HAP-1 (cell line): ENCODE measurements at regions not wholly inside any gene's neighbourhood (a gene's known extent, or its start where the extent isn't known, plus 50 kb on each side); places are given as distances from the start of the nearest gene placed in this dataset.
A peak's percentile ranks its signal among the peaks of the same experiment; 100 is the strongest.

ENCODE experiments used
- DNase-seq, 2 experiments: peaks; one replicate each; pipeline ENCODE4 v3.0.0-alpha.2; 2016 to 2020; ENCODE audit warnings: low spot score in 2 of 2
- H3K27me3 ChIP-seq: fragments of 250-450 bp; sonication (Bioruptor Pico); 2 replicates; pipeline ENCODE4 v1.5.1; 2020; ENCODE audit warnings: low read depth, mild to moderate bottlenecking, moderate library complexity
- H3K36me3 ChIP-seq: fragments of 250-450 bp; sonication (Bioruptor Pico); replicated peaks from 2 replicates; pipeline ENCODE4 v1.5.1; 2020; ENCODE audit warnings: mild to moderate bottlenecking
- H3K4me1 ChIP-seq: fragments of 250-450 bp; sonication (Bioruptor Pico); 2 replicates; pipeline ENCODE4 v1.5.1; 2020; ENCODE audit warnings: mild to moderate bottlenecking
- H3K4me3 ChIP-seq: fragments of 250-450 bp; sonication (Bioruptor Pico); 2 replicates; pipeline ENCODE4 v1.5.1; 2020; ENCODE audit warnings: mild to moderate bottlenecking, moderate library complexity
- H3K9me3 ChIP-seq: fragments of 250-450 bp; sonication (Bioruptor Pico); 2 replicates; pipeline ENCODE4 v1.5.1; 2020; ENCODE audit warnings: mild to moderate bottlenecking, moderate library complexity
- in situ Hi-C: fragments of 300-500 bp; cut with MboI; formaldehyde crosslinking; loops from 3 replicates; pipeline ENCODE4 v1.14.3; 2020; ENCODE audit warnings: low sequenced_read_pairs, inconsistent platforms, mixed read lengths

- Histone ChIP-seq H3K36me3 (no peaks in the 10 kb centered on the region), H3K4me1 (peaks cover 26% of the 10 kb centered on the region), H3K9me3 (no peaks in the 10 kb centered on the region; the same call in 1 of the 2 replicates), H3K4me3 (no peak overlapping the region), H3K27me3 (no peaks in the 10 kb centered on the region)
- in situ Hi-C loops: no loop called here
- DNase-seq: peak; percentile 86 to 91
These were observed 769.4 kb downstream of the MED13L start for GRCh38 chr12:115507951-115508722.

GRCh38 chr12:115507560-115507889, 770.0 kb downstream of the MED13L start:
- no peaks in the 10 kb centered on the region for H3K27me3 ChIP-seq
- H3K4me3 ChIP-seq: no peak overlapping the region
- no peaks in the 10 kb centered on the region; the same call in 1 of the 2 replicates for H3K9me3 ChIP-seq
- in situ Hi-C loops: no loop called here
- DNase-seq: peak in 1 of 2 experiments; percentile 47
- peaks cover 26% of the 10 kb centered on the region for H3K4me1 ChIP-seq
- H3K36me3 ChIP-seq: no peaks in the 10 kb centered on the region

GRCh38 chr12:115506822-115507559, 770.5 kb downstream of the MED13L start:
- no peaks in the 10 kb centered on the region for H3K9me3 ChIP-seq
- H3K36me3 ChIP-seq: no peaks in the 10 kb centered on the region
- H3K4me1 ChIP-seq: peaks cover 26% of the 10 kb centered on the region
- no peaks in the 10 kb centered on the region for H3K27me3 ChIP-seq
- H3K4me3 ChIP-seq: no peak overlapping the region
- peak; percentile 49 to 52 for DNase-seq
- in situ Hi-C loops: no loop called here

GRCh38 chr12:115504306-115505290, 772.9 kb downstream of the MED13L start:
- H3K27me3 ChIP-seq: no peaks in the 10 kb centered on the region
- no peak for DNase-seq
- H3K4me1 ChIP-seq: peaks cover 26% of the 10 kb centered on the region
- H3K4me3 ChIP-seq: no peak overlapping the region
- in situ Hi-C loops: no loop called here
- H3K36me3 ChIP-seq: no peaks in the 10 kb centered on the region
- no peaks in the 10 kb centered on the region for H3K9me3 ChIP-seq

GRCh38 chr12:115500872-115501271, 776.6 kb downstream of the MED13L start:
- H3K36me3 ChIP-seq: no peaks in the 10 kb centered on the region
- H3K27me3 ChIP-seq: no peaks in the 10 kb centered on the region
- H3K4me1 ChIP-seq: no peaks in the 10 kb centered on the region
- in situ Hi-C loops: no loop called here
- DNase-seq: no peak
- no peak overlapping the region for H3K4me3 ChIP-seq
- H3K9me3 ChIP-seq: no peaks in the 10 kb centered on the region

GRCh38 chr12:115495300-115495699, 782.2 kb downstream of the MED13L start:
- Histone ChIP-seq H3K36me3 (no peaks in the 10 kb centered on the region), H3K9me3 (no peaks in the 10 kb centered on the region), H3K4me3 (no peak overlapping the region), H3K27me3 (no peaks in the 10 kb centered on the region), H3K4me1 (no peaks in the 10 kb centered on the region)
- no peak for DNase-seq
- in situ Hi-C loops: no loop called here

GRCh38 chr12:115492553-115492952, 784.9 kb downstream of the MED13L start:
- no peaks in the 10 kb centered on the region for H3K27me3 ChIP-seq
- in situ Hi-C loops: no loop called here
- H3K36me3 ChIP-seq: no peaks in the 10 kb centered on the region
- no peak overlapping the region for H3K4me3 ChIP-seq
- no peak for DNase-seq
- H3K4me1 ChIP-seq: no peaks in the 10 kb centered on the region
- no peaks in the 10 kb centered on the region for H3K9me3 ChIP-seq

- H3K4me1 ChIP-seq: no peaks in the 10 kb centered on the region
- H3K36me3 ChIP-seq: no peaks in the 10 kb centered on the region
- DNase-seq: no peak
- no peak overlapping the region for H3K4me3 ChIP-seq
- in situ Hi-C loops: no loop called here
- H3K9me3 ChIP-seq: no peaks in the 10 kb centered on the region
- H3K27me3 ChIP-seq: no peaks in the 10 kb centered on the region
These were observed 785.8 kb downstream of the MED13L start for GRCh38 chr12:115491511-115492250.

GRCh38 chr12:115489253-115489652, 788.2 kb downstream of the MED13L start:
- no peaks in the 10 kb centered on the region for H3K4me1 ChIP-seq
- in situ Hi-C loops: no loop called here
- DNase-seq: no peak
- H3K9me3 ChIP-seq: no peaks in the 10 kb centered on the region
- H3K4me3 ChIP-seq: no peak overlapping the region
- H3K27me3 ChIP-seq: no peaks in the 10 kb centered on the region
- H3K36me3 ChIP-seq: no peaks in the 10 kb centered on the region

GRCh38 chr12:115485967-115486366, 791.5 kb downstream of the MED13L start:
- Histone ChIP-seq H3K27me3 (no peaks in the 10 kb centered on the region), H3K4me1 (no peaks in the 10 kb centered on the region), H3K9me3 (no peaks in the 10 kb centered on the region), H3K4me3 (no peak overlapping the region), H3K36me3 (no peaks in the 10 kb centered on the region)
- in situ Hi-C loops: no loop called here
- no peak for DNase-seq

- Histone ChIP-seq H3K4me3 (no peak overlapping the region), H3K9me3 (no peaks in the 10 kb centered on the region), H3K4me1 (no peaks in the 10 kb centered on the region), H3K27me3 (no peaks in the 10 kb centered on the region), H3K36me3 (no peaks in the 10 kb centered on the region)
- DNase-seq: no peak
- in situ Hi-C loops: no loop called here
These were observed 792.0 kb downstream of the MED13L start for GRCh38 chr12:115485503-115485902.

GRCh38 chr12:115482943-115483342, 794.5 kb downstream of the MED13L start:
- in situ Hi-C loops: no loop called here
- no peak overlapping the region for H3K4me3 ChIP-seq
- no peaks in the 10 kb centered on the region for H3K9me3 ChIP-seq
- no peaks in the 10 kb centered on the region for H3K27me3 ChIP-seq
- no peak for DNase-seq
- no peaks in the 10 kb centered on the region for H3K36me3 ChIP-seq
- H3K4me1 ChIP-seq: no peaks in the 10 kb centered on the region

GRCh38 chr12:115481141-115481540, 796.4 kb downstream of the MED13L start:
- no peak for DNase-seq
- in situ Hi-C loops: no loop called here

More at GRCh38 chr12:115481141-115481540, 796.4 kb downstream of the MED13L start:
- no peaks in the 10 kb centered on the region for H3K9me3 ChIP-seq
- no peak overlapping the region for H3K4me3 ChIP-seq
- H3K4me1 ChIP-seq: no peaks in the 10 kb centered on the region
- H3K27me3 ChIP-seq: no peaks in the 10 kb centered on the region
- no peaks in the 10 kb centered on the region for H3K36me3 ChIP-seq
